Loucy (cell line): ENCODE measurements at regions not wholly inside any gene's neighbourhood (a gene's known extent, or its start where the extent isn't known, plus 50 kb on each side); places are given as distances from the start of the nearest gene placed in this dataset.

ENCODE experiments used
- H2AFZ ChIP-seq: fragments of 200-600 bp; sonication (generic); 2 replicates; pipeline ENCODE4 v1.6.0; 2016; ENCODE audit warnings: antibody characterized with exemption, mild to moderate bottlenecking, low read length, moderate library complexity
- H3F3A ChIP-seq: fragments of 200-600 bp; 2 replicates; pipeline ENCODE4 v1.6.0; 2016; ENCODE audit warnings: antibody characterized with exemption, low read depth, mild to moderate bottlenecking
- H3K27me3 ChIP-seq: fragments of 200-600 bp; sonication (generic); 2 replicates; pipeline ENCODE4 v1.6.1; 2014; ENCODE audit warnings: low read length, mild to moderate bottlenecking; ENCODE audit not compliant: insufficient read depth, poor library complexity, severe bottlenecking
- H3K36me3 ChIP-seq: fragments of 200-600 bp; sonication (generic); 2 replicates; pipeline ENCODE4 v1.6.1; 2016; ENCODE audit warnings: low read length; ENCODE audit not compliant: insufficient read depth
- H3K4me1 ChIP-seq: fragments of 200-600 bp; sonication (generic); 2 replicates; pipeline ENCODE4 v1.5.1; 2014; ENCODE audit warnings: low read length, mild to moderate bottlenecking; ENCODE audit not compliant: insufficient read depth, poor library complexity, severe bottlenecking
- H3K4me2 ChIP-seq: fragments of 200-600 bp; sonication (generic); 2 replicates; pipeline ENCODE4 v1.6.0; 2014; ENCODE audit warnings: antibody characterized with exemption, low read length, low read depth, mild to moderate bottlenecking; ENCODE audit not compliant: poor library complexity, severe bottlenecking
- H3K4me3 ChIP-seq: fragments of 200-600 bp; sonication (generic); 2 replicates; pipeline ENCODE4 v1.5.1; 2014; ENCODE audit warnings: low read length, mild to moderate bottlenecking, mixed read lengths; ENCODE audit not compliant: poor library complexity, severe bottlenecking
- H3K79me2 ChIP-seq: fragments of 200-600 bp; sonication (generic); 2 replicates; pipeline ENCODE4 v1.6.1; 2014; ENCODE audit warnings: low read length; ENCODE audit not compliant: insufficient read depth
- H3K9ac ChIP-seq: fragments of 200-600 bp; sonication (generic); 2 replicates; pipeline ENCODE4 v1.6.0; 2014; ENCODE audit warnings: mild to moderate bottlenecking, low read depth, low read length, moderate library complexity; ENCODE audit not compliant: poor library complexity, severe bottlenecking
- H3K9me2 ChIP-seq: fragments of 200-600 bp; sonication (generic); replicated peaks from 2 replicates; pipeline ENCODE4 v1.6.1; 2016; ENCODE audit warnings: low read depth, low read length, mixed read lengths
- H3K9me3 ChIP-seq: fragments of 200-600 bp; sonication (generic); 2 replicates; pipeline ENCODE4 v1.6.1; 2014; ENCODE audit warnings: mild to moderate bottlenecking, antibody characterized with exemption, low read length, low read depth; ENCODE audit not compliant: insufficient read depth
- H4K20me1 ChIP-seq: fragments of 200-600 bp; sonication (generic); 2 replicates; pipeline ENCODE4 v1.6.0; 2014; ENCODE audit warnings: antibody characterized with exemption, low read length, mild to moderate bottlenecking; ENCODE audit not compliant: insufficient read depth, poor library complexity, severe bottlenecking
- CTCF ChIP-seq: fragments of 200-600 bp; sonication (generic); conservative IDR thresholded peaks from 2 replicates; pipeline ENCODE4 v1.5.1; 2014; ENCODE audit warnings: mild to moderate bottlenecking, antibody characterized with exemption, low read length
- EZH2phosphoT487 ChIP-seq: fragments of 200-600 bp; IDR thresholded peaks from 2 replicates; pipeline ENCODE4 v1.6.1; 2018; ENCODE audit warnings: antibody characterized with exemption, mild to moderate bottlenecking, moderate library complexity, borderline replicate concordance

- TF ChIP-seq CTCF (no peak), EZH2phosphoT487 (no peak)
- no peaks in the 10 kb centered on the region for H3K36me3 ChIP-seq
- H3K9me2 ChIP-seq = no peaks in the 10 kb centered on the region
- H3K4me1 ChIP-seq = peaks cover under 1% of the 10 kb centered on the region
- no peaks in the 10 kb centered on the region for H3K79me2 ChIP-seq
- H2AFZ ChIP-seq = peak overlapping the region; percentile 72
- H3K9me3 ChIP-seq = no peaks in the 10 kb centered on the region
- no peaks in the 10 kb centered on the region for H3K27me3 ChIP-seq
- H4K20me1 ChIP-seq = no peaks in the 10 kb centered on the region
- no peak overlapping the region for H3K4me2 ChIP-seq
- no peaks in the 10 kb centered on the region for H3F3A ChIP-seq
- no peak overlapping the region for H3K4me3 ChIP-seq
- no peak overlapping the region for H3K9ac ChIP-seq
These were observed 61.1 kb upstream of the FAM169A start for GRCh38 chr5:74927336-74927735.

- no peaks in the 10 kb centered on the region for H4K20me1 ChIP-seq
These were observed 53.3 kb upstream of the FAM169A start for GRCh38 chr5:74919487-74919886.

DNA sequence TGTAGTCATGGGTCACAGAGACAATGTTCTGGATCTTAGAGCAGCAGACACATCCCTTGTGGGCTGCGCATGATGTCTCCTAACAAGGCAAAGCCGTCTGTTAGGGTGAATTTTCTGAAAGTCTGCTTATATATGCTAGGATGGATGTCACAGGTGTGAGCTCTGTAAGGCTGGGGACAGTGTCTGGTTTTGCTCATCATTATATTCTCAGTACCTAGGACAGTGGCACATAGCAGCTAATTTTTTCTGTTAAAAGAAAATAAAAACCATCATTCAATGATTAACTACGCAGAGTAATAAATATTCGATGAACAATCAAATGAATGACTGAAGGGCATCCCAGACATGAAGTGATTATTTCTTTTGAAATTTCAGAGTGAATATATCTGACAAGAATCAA lies 52.9 kb upstream of the FAM169A start:
- Histone ChIP-seq H4K20me1 (no peaks in the 10 kb centered on the region), H3K27me3 (no peaks in the 10 kb centered on the region), H3F3A (no peaks in the 10 kb centered on the region), H3K4me1 (no peaks in the 10 kb centered on the region), H3K9me2 (no peaks in the 10 kb centered on the region), H3K9ac (no peak overlapping the region), H3K4me2 (no peak overlapping the region), H3K4me3 (no peak overlapping the region), H2AFZ (no peak overlapping the region), H3K36me3 (no peaks in the 10 kb centered on the region), H3K79me2 (no peaks in the 10 kb centered on the region), H3K9me3 (no peaks in the 10 kb centered on the region)
- TF ChIP-seq EZH2phosphoT487 (no peak), CTCF (no peak)

More at GRCh38 chr5:74919487-74919886, 53.3 kb upstream of the FAM169A start:
- Histone ChIP-seq H3K27me3 (no peaks in the 10 kb centered on the region), H3F3A (no peaks in the 10 kb centered on the region), H3K4me3 (no peak overlapping the region), H3K4me1 (no peaks in the 10 kb centered on the region), H3K9me2 (no peaks in the 10 kb centered on the region), H3K79me2 (no peaks in the 10 kb centered on the region), H2AFZ (no peak overlapping the region; the same call in 1 of the 2 replicates), H3K9me3 (no peaks in the 10 kb centered on the region), H3K9ac (no peak overlapping the region), H3K4me2 (no peak overlapping the region), H3K36me3 (no peaks in the 10 kb centered on the region)
- no peak for TF ChIP-seq EZH2phosphoT487
- TF ChIP-seq CTCF = peak; percentile 75
